Prostate gland (tissue), 2 donors: ENCODE measurements at regions not wholly inside any gene's neighbourhood (a gene's known extent, or its start where the extent isn't known, plus 50 kb on each side); places are given as distances from the start of the nearest gene placed in this dataset.

Source experiments
- DNase-seq: peaks from one replicate; pipeline ENCODE4 v3.0.0-alpha.2; 2019; ENCODE audit warnings: low spot score
- H3K27ac ChIP-seq, 2 donors: fragments of 200-600 bp; sonication (generic); 2 replicates each; pipeline ENCODE4 v1.5.1; 2017 to 2019
- H3K27me3 ChIP-seq: fragments of 200-600 bp; sonication (generic); replicated peaks from 2 replicates; pipeline ENCODE4 v1.5.1; 2019; ENCODE audit not compliant: insufficient read depth
- H3K36me3 ChIP-seq, 2 donors: fragments of 200-600 bp; sonication (generic); 1 replicate in 1 of 2; 2 replicates in 1 of 2; pipeline versions ENCODE4 v1.5.1 to v1.8.1; 2017 to 2019
- H3K4me1 ChIP-seq: fragments of 200-600 bp; sonication (generic); replicated peaks from 2 replicates; pipeline ENCODE4 v1.5.1; 2019
- H3K4me3 ChIP-seq, 2 donors: fragments of 200-600 bp; sonication (generic); 2 replicates each; pipeline ENCODE4 v1.5.1; 2017 to 2019
- H3K9me3 ChIP-seq: fragments of 200-600 bp; sonication (generic); 2 replicates; pipeline ENCODE4 v1.5.1; 2017
- CTCF ChIP-seq, 4 experiments: fragments of 200-600 bp in 2 of 4; fragments of 450-650 bp in 2 of 4; sonication (generic) in 2 of 4; IDR thresholded peaks; 1 replicate in 3 of 4; 2 replicates in 1 of 4; pipeline ENCODE4 v1.5.1; 2016 to 2019; ENCODE audit warnings: antibody characterized with exemption in 4 of 4, mild to moderate bottlenecking in 2 of 4, moderate library complexity in 2 of 4
- POLR2A ChIP-seq: fragments of 450-650 bp; IDR thresholded peaks from one replicate; pipeline ENCODE4 v1.6.1; 2016; ENCODE audit warnings: antibody characterized with exemption, mild to moderate bottlenecking
- POLR2AphosphoS5 ChIP-seq: sonication (generic); formaldehyde crosslinking; IDR thresholded peaks from one replicate; pipeline ENCODE4 v1.6.1; 2017; ENCODE audit warnings: antibody characterized with exemption
- WGBS: methylation state at CpG from one replicate; pipeline ENCODE4 v1.1.5; 2018; 5-methylcytosine and 5-hydroxymethylcytosine counted together
- intact Hi-C: fragments of 100-400 bp; cut with DNase I; formaldehyde crosslinking; loops from one replicate; pipeline ENCODE4 v1.14.2; 2022

GRCh38 chr5:158478139-158478538 is 619.2 kb upstream of the CLINT1 start:
- WGBS = 68% methylated on average over 6 of the region's 6 CpGs
- no peak overlapping the region for H3K27ac ChIP-seq
- TF ChIP-seq POLR2AphosphoS5 = no peak
- TF ChIP-seq POLR2A = no peak
- no peak for TF ChIP-seq CTCF (IDR thresholded peaks at IDR 0.05)
- H3K9me3 ChIP-seq = no peaks in the 10 kb centered on the region
- H3K27me3 ChIP-seq = no peaks in the 10 kb centered on the region
- no peaks in the 10 kb centered on the region for H3K4me1 ChIP-seq
- no peaks in the 10 kb centered on the region for H3K36me3 ChIP-seq
- no peak for DNase-seq
- intact Hi-C loops = no loop called here
- H3K4me3 ChIP-seq = no peak overlapping the region

- Histone ChIP-seq H3K4me3 (no peak overlapping the region), H3K27me3 (no peaks in the 10 kb centered on the region), H3K27ac (no peak overlapping the region), H3K36me3 (no peaks in the 10 kb centered on the region), H3K9me3 (no peaks in the 10 kb centered on the region), H3K4me1 (no peaks in the 10 kb centered on the region)
- 95% methylated on average over 3 of the region's 3 CpGs for WGBS
- intact Hi-C loops = no loop called here
- TF ChIP-seq POLR2AphosphoS5 (no peak), CTCF (IDR thresholded peaks at IDR 0.05) (no peak), POLR2A (no peak)
- no peak for DNase-seq
Observed at GRCh38 chr5:158477214-158477613, 618.3 kb upstream of the CLINT1 start.

- TF ChIP-seq POLR2A (no peak), POLR2AphosphoS5 (no peak), CTCF (IDR thresholded peaks at IDR 0.05) (no peak)
- no peak for DNase-seq
- Histone ChIP-seq H3K27me3 (no peaks in the 10 kb centered on the region), H3K36me3 (no peaks in the 10 kb centered on the region), H3K9me3 (no peaks in the 10 kb centered on the region), H3K4me3 (no peak overlapping the region), H3K4me1 (no peaks in the 10 kb centered on the region), H3K27ac (no peak overlapping the region)
- WGBS = 65% methylated on average over 4 of the region's 4 CpGs
- intact Hi-C loops = no loop called here
Observed at GRCh38 chr5:158473016-158473635, 614.2 kb upstream of the CLINT1 start.

GRCh38 chr5:158471535-158471924 is 612.6 kb upstream of the CLINT1 start:
- intact Hi-C loops = no loop called here
- Histone ChIP-seq H3K27me3 (no peaks in the 10 kb centered on the region), H3K4me1 (no peaks in the 10 kb centered on the region), H3K27ac (no peak overlapping the region), H3K4me3 (no peak overlapping the region), H3K9me3 (no peaks in the 10 kb centered on the region), H3K36me3 (no peaks in the 10 kb centered on the region)
- TF ChIP-seq CTCF (IDR thresholded peaks at IDR 0.05) = no peak
- no peak for TF ChIP-seq POLR2A
- TF ChIP-seq POLR2AphosphoS5 = no peak
- DNase-seq = no peak
- 32% methylated on average over 2 of the region's 2 CpGs for WGBS

GRCh38 chr5:158470764-158471534 is 612.0 kb upstream of the CLINT1 start:
- Histone ChIP-seq H3K4me1 (no peaks in the 10 kb centered on the region), H3K27ac (no peak overlapping the region), H3K36me3 (no peaks in the 10 kb centered on the region), H3K27me3 (no peaks in the 10 kb centered on the region), H3K9me3 (no peaks in the 10 kb centered on the region), H3K4me3 (no peak overlapping the region)
- WGBS = 71% methylated on average over 5 of the region's 5 CpGs
- TF ChIP-seq POLR2AphosphoS5 (no peak), POLR2A (no peak), CTCF (IDR thresholded peaks at IDR 0.05) (no peak)
- intact Hi-C loops = no loop called here
- DNase-seq = no peak
